ENCODE measurements at regions not wholly inside any gene's neighbourhood (a gene's known extent, or its start where the extent isn't known, plus 50 kb on each side); places are given as distances from the start of the nearest gene placed in this dataset.

GRCh38 chr4:158008551-158009218 lies 164.1 kb downstream of the GASK1B start:
- DNase-seq (ENCODE audit: low read depth, low spot score), result no peak

- no peak for DNase-seq (ENCODE audit: low read depth, low spot score)
These were observed 165.3 kb downstream of the GASK1B start for GRCh38 chr4:158007566-158007965.

GRCh38 chr4:158006990-158007389 lies 165.8 kb downstream of the GASK1B start:
- DNase-seq (ENCODE audit: low read depth, low spot score), result no peak

GRCh38 chr4:158005021-158005420 lies 167.8 kb downstream of the GASK1B start:
- DNase-seq (ENCODE audit: low read depth, low spot score), result no peak

- no peak for DNase-seq (ENCODE audit: low read depth, low spot score)
These were observed 168.7 kb downstream of the GASK1B start for GRCh38 chr4:158004101-158004500.

- no peak for DNase-seq (ENCODE audit: low read depth, low spot score)
These were observed 169.6 kb downstream of the GASK1B start for GRCh38 chr4:158003212-158003611.

- no peak for DNase-seq (ENCODE audit: low read depth, low spot score)
These were observed 170.7 kb downstream of the GASK1B start for GRCh38 chr4:158002173-158002572.

- no peak for DNase-seq (ENCODE audit: low read depth, low spot score)
These were observed 171.1 kb downstream of the GASK1B start for GRCh38 chr4:158001756-158002155.

GRCh38 chr4:157999723-158000122 lies 173.1 kb downstream of the GASK1B start:
- DNase-seq (ENCODE audit: low read depth, low spot score), result no peak

- DNase-seq (ENCODE audit: low read depth, low spot score), result no peak
These were observed 175.5 kb downstream of the GASK1B start for GRCh38 chr4:157997296-157997695.

GRCh38 chr4:157996061-157997028 lies 176.5 kb downstream of the GASK1B start:
- no peak for DNase-seq (ENCODE audit: low read depth, low spot score)

GRCh38 chr4:157994863-157995262 lies 178.0 kb downstream of the GASK1B start:
- no peak for DNase-seq (ENCODE audit: low read depth, low spot score)

- no peak for DNase-seq (ENCODE audit: low read depth, low spot score)
These were observed 179.6 kb downstream of the GASK1B start for GRCh38 chr4:157992948-157993839.

- DNase-seq (ENCODE audit: low read depth, low spot score), result peak; percentile 22
These were observed 180.7 kb downstream of the GASK1B start for GRCh38 chr4:157992038-157992705.

GRCh38 chr4:157988641-157989040 lies 184.2 kb downstream of the GASK1B start:
- DNase-seq (ENCODE audit: low read depth, low spot score), result no peak

- no peak for DNase-seq (ENCODE audit: low read depth, low spot score)
These were observed 188.4 kb downstream of the GASK1B start for GRCh38 chr4:157984285-157984911.

- DNase-seq (ENCODE audit: low read depth, low spot score), result no peak
These were observed 189.5 kb downstream of the GASK1B start for GRCh38 chr4:157983300-157983699.

- no peak for DNase-seq (ENCODE audit: low read depth, low spot score)
These were observed 192.7 kb downstream of the GASK1B start for GRCh38 chr4:157980158-157980557.

GRCh38 chr4:157978680-157979361 lies 194.0 kb downstream of the GASK1B start:
- DNase-seq (ENCODE audit: low read depth, low spot score), result peak; percentile 22

- DNase-seq (ENCODE audit: low read depth, low spot score), result no peak
These were observed 195.7 kb downstream of the GASK1B start for GRCh38 chr4:157977086-157977485.
